ENCODE measurements at regions not wholly inside any gene's neighbourhood (a gene's known extent, or its start where the extent isn't known, plus 50 kb on each side); places are given as distances from the start of the nearest gene placed in this dataset.
"Not testable (repeated sequence)": the region's sequence is repeated elsewhere in the genome, so short reads cannot be mapped to it uniquely, and the experiment has no call there.

- peak; percentile 30 for DNase-seq
Observed at GRCh38 chr6:3962291-3963280, 113.4 kb downstream of the FAM50B start.

DNA sequence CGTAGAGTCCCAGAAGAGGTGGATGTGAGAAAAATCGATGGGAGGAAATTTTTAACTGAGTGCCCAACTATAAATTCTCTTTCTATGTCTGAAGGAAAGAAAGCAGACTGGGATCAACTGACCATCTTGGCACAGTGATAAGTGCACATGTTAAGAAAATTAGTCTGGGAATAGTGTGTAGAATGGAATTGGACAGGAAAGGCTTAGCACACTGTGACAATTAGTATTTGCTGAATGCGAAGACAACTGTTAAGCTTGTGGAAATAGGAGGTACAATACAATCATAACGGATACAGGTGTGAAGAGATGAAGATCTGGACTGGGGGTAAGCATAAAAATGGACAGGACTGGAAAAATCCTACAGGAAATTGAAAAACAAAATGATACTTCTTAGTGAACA, 114.3 kb downstream of the FAM50B start:
- DNase-seq: no peak

GRCh38 chr6:3965071-3965718, 113.7 kb downstream of the FAM217A start:
- DNase-seq: peak; percentile 47

DNA sequence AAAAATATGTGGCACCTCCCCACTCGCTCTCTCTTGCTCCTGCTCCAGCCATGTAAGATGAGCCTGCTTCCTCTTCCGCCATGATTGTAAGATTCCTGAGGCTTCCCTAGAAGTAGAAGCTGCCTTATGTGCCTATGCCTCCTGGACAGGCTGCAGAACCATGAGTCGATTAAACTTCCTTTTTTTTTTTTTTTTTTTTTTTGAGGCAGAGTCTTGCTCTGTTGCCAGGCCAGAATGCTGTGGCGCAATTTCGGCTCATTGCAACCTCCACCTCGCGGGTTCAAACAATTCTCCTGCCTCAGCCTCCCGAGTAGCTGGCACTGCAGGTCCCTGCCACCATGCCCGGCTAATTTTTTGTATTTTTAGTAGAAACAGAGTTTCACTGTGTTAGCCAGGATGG, 112.5 kb downstream of the FAM217A start:
- DNase-seq: no peak

DNA sequence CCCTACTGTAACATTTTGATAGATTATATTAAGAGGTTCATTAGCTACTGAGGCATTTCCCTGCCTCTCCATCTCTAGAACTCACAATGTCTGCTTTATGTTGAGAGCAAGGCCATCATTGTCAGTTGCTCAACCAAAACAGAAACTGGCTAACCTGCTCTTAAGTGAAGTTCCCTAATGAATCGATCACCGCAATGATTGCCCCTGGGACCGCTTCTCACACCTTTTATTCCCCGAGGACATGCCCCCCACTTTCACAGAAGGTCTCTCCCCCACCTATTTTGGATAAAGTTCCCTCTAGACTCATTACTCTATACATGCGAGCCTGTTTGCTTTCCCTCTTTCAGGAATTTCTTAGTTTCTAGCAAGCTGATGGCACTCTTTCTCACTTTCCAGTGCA, 108.8 kb downstream of the FAM217A start:
- DNase-seq: no peak

GRCh38 chr6:3973152-3973551, 105.8 kb downstream of the FAM217A start:
- DNase-seq: not testable (repeated sequence)

GRCh38 chr6:3977875-3978711, 100.8 kb downstream of the FAM217A start:
- DNase-seq: peak; percentile 93

DNA sequence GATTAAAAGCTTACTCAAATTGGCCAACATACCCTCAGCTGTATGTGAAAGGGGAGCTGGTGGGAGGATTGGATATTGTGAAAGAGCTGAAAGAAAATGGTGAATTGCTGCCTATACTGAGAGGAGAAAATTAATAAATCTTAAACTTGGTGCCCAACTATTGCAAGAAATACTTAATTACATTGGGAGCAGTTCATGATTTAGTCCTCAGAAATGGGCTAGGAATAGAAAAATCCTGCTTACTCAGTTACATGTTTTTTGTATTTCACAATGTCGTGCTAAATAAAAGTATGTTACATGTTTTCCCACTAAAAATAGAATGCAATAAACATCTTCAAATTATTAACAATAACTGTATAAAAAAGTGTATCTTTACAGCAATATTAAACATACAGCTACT, 100.0 kb downstream of the FAM217A start:
- not testable (repeated sequence) for DNase-seq

DNA sequence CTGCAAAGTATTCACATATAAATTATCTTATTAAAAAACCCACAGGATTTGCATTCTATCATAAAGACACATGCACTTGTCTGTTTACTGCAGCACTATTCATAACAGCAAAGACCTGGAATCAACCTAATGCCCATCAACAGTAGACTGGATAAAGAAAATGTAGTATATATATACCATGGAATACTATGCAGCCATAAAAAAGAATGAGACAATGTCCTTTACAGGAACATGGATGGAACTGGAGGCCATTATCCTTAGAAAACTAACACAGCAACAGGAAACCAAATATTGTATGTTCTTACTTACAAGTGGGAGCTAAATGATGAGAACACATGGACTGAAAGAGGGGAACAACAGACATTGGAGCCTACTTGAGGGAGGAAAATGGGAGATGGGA, 97.0 kb downstream of the FAM217A start:
- DNase-seq: no peak

- no peak for DNase-seq
Observed at GRCh38 chr6:3983778-3984177, 95.2 kb downstream of the FAM217A start.

GRCh38 chr6:3984494-3984893, 94.4 kb downstream of the FAM217A start:
- DNase-seq: no peak

DNA sequence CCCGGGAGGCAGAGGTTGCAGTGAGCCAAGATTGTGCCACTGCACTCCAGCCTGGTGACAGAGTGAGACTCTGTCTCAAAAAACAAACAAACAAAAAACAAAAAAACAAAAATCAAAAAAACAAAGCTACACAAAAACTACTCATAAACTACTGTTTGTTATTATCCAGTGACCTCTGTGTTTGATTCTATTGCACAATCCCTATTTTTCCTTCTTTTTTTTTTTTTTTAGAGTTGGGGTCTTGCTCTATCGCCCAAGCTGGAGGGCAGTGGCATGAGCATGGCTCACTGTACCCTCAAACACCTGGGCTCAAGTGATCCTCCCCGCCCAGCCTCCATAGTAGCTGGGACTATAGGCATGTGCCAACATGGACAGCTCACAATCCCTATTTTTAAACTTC, 92.7 kb downstream of the FAM217A start:
- DNase-seq: no peak

DNA sequence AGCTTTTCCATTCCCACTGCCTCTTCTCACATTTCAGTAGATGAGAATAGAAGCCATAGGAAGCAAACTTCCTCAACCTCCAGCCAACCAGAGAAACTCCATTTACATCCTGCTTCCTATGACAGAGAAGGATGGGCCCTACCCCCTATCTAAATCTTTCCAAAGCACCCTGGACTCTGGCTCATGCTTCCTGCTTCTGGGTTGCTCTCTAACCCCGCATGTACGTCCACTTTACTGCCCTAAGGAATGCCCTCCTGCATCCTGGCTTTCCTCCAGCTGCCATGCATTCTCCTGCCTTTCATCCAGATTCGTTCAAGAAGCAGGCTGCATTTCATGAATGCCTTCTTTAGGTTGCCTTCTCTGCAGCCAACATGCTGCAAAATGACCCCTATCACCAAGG, 91.9 kb downstream of the FAM217A start:
- peak; percentile 47 for DNase-seq

GRCh38 chr6:3987576-3987975, 91.4 kb downstream of the FAM217A start:
- DNase-seq: no peak

DNA sequence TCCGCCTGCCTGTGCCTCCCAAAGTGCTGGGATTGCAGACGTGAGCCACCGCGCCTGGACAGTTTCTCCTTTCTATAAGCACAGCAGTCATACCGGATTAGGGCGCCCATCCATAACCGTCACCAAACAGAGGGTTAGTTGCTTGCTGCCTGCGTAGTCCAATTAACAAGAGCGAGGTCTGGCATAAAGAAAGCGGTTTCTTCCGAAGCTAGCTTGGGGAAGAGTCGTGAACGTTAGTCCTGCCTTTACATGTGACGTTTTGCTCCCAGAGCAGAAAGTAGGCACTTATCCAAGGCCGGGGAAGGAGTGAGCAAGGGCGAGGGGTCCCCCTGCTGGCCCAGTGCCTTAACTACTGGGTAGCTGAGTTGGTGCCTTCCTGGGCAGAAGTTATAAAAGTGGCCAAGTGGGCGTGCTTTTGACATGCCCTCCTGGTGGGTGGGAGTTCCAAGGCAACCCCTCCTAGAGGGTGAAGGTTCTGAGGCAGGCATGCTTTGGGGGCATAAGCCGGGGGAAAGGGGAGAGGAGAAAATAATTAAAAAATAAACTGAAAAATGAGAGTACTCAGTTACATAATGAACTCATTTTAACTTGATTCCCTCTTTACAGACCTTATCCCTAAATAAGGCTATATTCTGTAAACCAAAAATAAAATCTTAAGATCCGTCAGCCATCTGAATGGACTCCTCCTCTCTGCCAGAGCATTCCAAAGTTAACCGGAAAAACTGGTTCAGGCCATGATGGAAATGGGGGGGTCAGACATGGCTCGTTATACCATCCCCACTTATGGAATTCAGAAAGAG, 88.0 kb downstream of the FAM217A start:
- DNase-seq: peak; percentile 90

- DNase-seq: no peak
Observed at GRCh38 chr6:3991941-3992340, 87.0 kb downstream of the FAM217A start.

DNA sequence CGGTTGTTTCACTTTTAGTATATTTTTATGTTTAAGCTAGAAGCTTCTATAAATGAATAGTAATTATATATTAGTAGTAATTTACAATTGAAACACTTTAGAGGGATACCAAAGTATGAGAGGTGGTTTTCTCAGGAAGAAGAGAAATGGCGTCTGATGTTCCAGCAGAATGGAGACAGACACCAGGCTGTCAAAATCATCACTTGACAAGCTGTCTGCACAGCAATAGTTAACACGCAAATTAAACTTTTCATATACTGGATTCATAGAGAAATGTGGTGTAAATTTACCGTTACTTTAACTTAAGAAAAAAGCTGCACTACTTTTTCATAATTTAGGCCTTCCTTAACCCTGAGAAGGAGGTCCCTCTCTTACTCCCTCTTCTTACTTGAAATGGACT, 82.6 kb downstream of the FAM217A start:
- no peak for DNase-seq

DNA sequence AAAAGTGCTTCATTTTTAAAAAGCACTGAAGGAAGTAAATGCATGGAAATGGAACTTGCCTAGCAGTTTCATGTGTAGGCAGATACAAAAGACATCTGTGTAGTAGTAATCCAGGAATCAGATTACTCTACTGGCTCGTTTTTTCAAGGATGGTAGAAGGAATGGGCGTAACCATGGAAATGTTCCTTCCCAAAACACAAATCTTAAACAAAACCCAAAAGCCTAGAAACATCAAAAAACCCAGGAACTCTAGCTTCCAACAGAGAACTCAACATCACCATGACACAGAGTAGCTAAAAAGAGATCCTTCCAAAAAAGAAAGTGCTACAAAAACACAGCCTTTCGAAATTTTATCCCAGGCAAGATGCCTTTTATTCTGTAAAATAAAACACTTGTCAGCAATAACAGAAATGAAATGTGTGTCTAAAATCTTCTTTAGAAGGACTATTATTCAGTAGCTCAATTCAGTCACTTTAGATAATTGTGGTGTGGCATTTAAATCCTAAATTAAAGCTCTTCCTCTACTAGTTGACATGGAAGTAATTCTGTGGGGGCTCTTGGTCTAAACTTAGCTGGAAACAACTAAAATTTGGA, 81.7 kb downstream of the FAM217A start:
- DNase-seq: peak; percentile 50

GRCh38 chr6:3999800-4000661, 78.9 kb downstream of the FAM217A start:
- DNase-seq: no peak

GRCh38 chr6:4004249-4004648, 74.7 kb downstream of the FAM217A start:
- no peak for DNase-seq

Measured in fibroblast of skin of right biceps (primary cell).